IMR-90 (cell line): ENCODE measurements at regions not wholly inside any gene's neighbourhood (a gene's known extent, or its start where the extent isn't known, plus 50 kb on each side); places are given as distances from the start of the nearest gene placed in this dataset.

Experiments
- ATAC-seq: fragments of 200-7000 bp; cut with Tn5 transposase; 2 replicates; pipeline ENCODE4 v1.9.1; 2020; ENCODE audit warnings: low read depth, mild to moderate bottlenecking, moderate library complexity
- BruUV-seq: library from RNA; stranded (reverse); fragments of 400-500 nt; replicated peaks from 2 replicates; lab custom pipeline; 2021; lab: Mats Ljungman, UMichigan
- CTCF ChIA-PET: fragments of 300-600 bp; formaldehyde crosslinking; extraction: SDS; loops from one replicate; lab custom pipeline; 2021; ENCODE audit warnings: antibody characterized with exemption; lab: Yijun Ruan, JAX
- POLR2A ChIA-PET: fragments of 300-600 bp; sonication (Branson Sonifier 250); formaldehyde crosslinking; loops from one replicate; lab custom pipeline; 2022; ENCODE audit warnings: antibody characterized with exemption; ENCODE audit not compliant: unreplicated experiment; lab: Charles Lee
- DNase-seq: peaks from one replicate; pipeline ENCODE4 v3.0.0; 2013
- H2AFZ ChIP-seq: replicated peaks from 2 replicates; pipeline ENCODE3; 2013; ENCODE audit warnings: low read length, mild to moderate bottlenecking; ENCODE audit not compliant: poor library complexity
- H2AK5ac ChIP-seq: 2 replicates; pipeline ENCODE4 v1.6.1; 2013; ENCODE audit warnings: low read depth, low read length, inconsistent platforms
- H2AK9ac ChIP-seq: replicated peaks from 2 replicates; pipeline ENCODE3; 2013; ENCODE audit warnings: mild to moderate bottlenecking, low read depth, low read length, moderate library complexity; ENCODE audit not compliant: poor library complexity
- H2BK120ac ChIP-seq: 2 replicates; pipeline ENCODE4 v1.6.1; 2013; ENCODE audit warnings: low read depth, low read length, inconsistent platforms
- H2BK15ac ChIP-seq: 3 replicates; pipeline ENCODE4 v1.6.1; 2013; ENCODE audit warnings: low read depth, low read length, inconsistent platforms
- H2BK20ac ChIP-seq: 2 replicates; pipeline ENCODE4 v1.6.1; 2013; ENCODE audit warnings: low read depth, mild to moderate bottlenecking, inconsistent platforms, low read length, moderate library complexity
- H2BK5ac ChIP-seq: 2 replicates; pipeline ENCODE4 v1.6.1; 2013; ENCODE audit warnings: mild to moderate bottlenecking, low read depth, low read length, inconsistent platforms; ENCODE audit not compliant: poor library complexity, severe bottlenecking
- H3K14ac ChIP-seq: replicated peaks from 2 replicates; pipeline ENCODE4 v1.6.1; 2013; ENCODE audit warnings: low read depth, low read length, inconsistent platforms
- H3K18ac ChIP-seq: 2 replicates; pipeline ENCODE4 v1.6.1; 2013; ENCODE audit warnings: low read depth, low read length, control low read depth
- H3K23ac ChIP-seq: 2 replicates; pipeline ENCODE4 v1.6.1; 2013; ENCODE audit warnings: low read depth, low read length, inconsistent platforms
- H3K27ac ChIP-seq: 2 replicates; pipeline ENCODE4 v1.5.1; 2013; ENCODE audit warnings: mild to moderate bottlenecking, control low read depth, low read length; ENCODE audit not compliant: insufficient read depth
- H3K27me3 ChIP-seq: 2 replicates; pipeline ENCODE4 v1.6.1; 2013; ENCODE audit warnings: low read length; ENCODE audit not compliant: control insufficient read depth, insufficient read depth
- H3K36me3 ChIP-seq: 2 replicates; pipeline ENCODE4 v1.6.1; 2013; ENCODE audit warnings: low read length, mixed read lengths; ENCODE audit not compliant: control insufficient read depth, insufficient read depth
- H3K4ac ChIP-seq: 2 replicates; pipeline ENCODE4 v1.6.1; 2013; ENCODE audit warnings: low read depth, low read length, inconsistent platforms
- H3K4me1 ChIP-seq: 2 replicates; pipeline ENCODE4 v1.6.1; 2013; ENCODE audit warnings: low read length, mixed read lengths; ENCODE audit not compliant: control insufficient read depth, insufficient read depth
- H3K4me2 ChIP-seq: 2 replicates; pipeline ENCODE4 v1.6.1; 2013; ENCODE audit warnings: low read depth, mild to moderate bottlenecking, control low read depth, low read length, moderate library complexity
- H3K4me3 ChIP-seq: 2 replicates; pipeline ENCODE4 v1.5.1; 2013; ENCODE audit warnings: low read depth, mild to moderate bottlenecking, control low read depth, low read length, moderate library complexity; ENCODE audit not compliant: insufficient read depth
- H3K56ac ChIP-seq: 2 replicates; pipeline ENCODE4 v1.6.1; 2013; ENCODE audit warnings: low read length, inconsistent platforms; ENCODE audit not compliant: insufficient read depth; ENCODE audit errors: extremely low read depth
- H3K79me1 ChIP-seq, 2 experiments: 2 replicates each; pipeline ENCODE4 v1.6.1; 2013; ENCODE audit warnings: low read length in 2 of 2, inconsistent platforms in 1 of 2, low read depth in 1 of 2
- H3K9ac ChIP-seq: 2 replicates; pipeline ENCODE4 v1.6.1; 2013; ENCODE audit warnings: low read depth, low read length, control low read depth
- H3K9me1 ChIP-seq: 2 replicates; pipeline ENCODE4 v1.6.1; 2013; ENCODE audit warnings: low read length, inconsistent platforms; ENCODE audit not compliant: insufficient read depth
- H3K9me3 ChIP-seq: 2 replicates; pipeline ENCODE4 v1.6.1; 2013; ENCODE audit warnings: low read length; ENCODE audit not compliant: control insufficient read depth, insufficient read depth
- H4K20me1 ChIP-seq: 2 replicates; pipeline ENCODE4 v1.6.1; 2013; ENCODE audit warnings: low read length, inconsistent platforms; ENCODE audit not compliant: insufficient read depth
- H4K5ac ChIP-seq: 2 replicates; pipeline ENCODE4 v1.6.1; 2013; ENCODE audit warnings: mild to moderate bottlenecking, low read depth, low read length, control low read depth
- H4K8ac ChIP-seq, 2 experiments: 2 replicates each; pipeline ENCODE4 v1.6.1; 2013; ENCODE audit warnings: low read depth in 2 of 2, low read length in 2 of 2, control low read depth in 1 of 2, inconsistent platforms in 1 of 2
- H4K91ac ChIP-seq: 2 replicates; pipeline ENCODE4 v1.6.1; 2013; ENCODE audit warnings: low read depth, low read length, inconsistent platforms; ENCODE audit not compliant: insufficient read depth
- BHLHE40 ChIP-seq: fragments of 150-350 bp; IDR thresholded peaks from 2 replicates; pipeline ENCODE4 v1.6.1; 2016; ENCODE audit warnings: mild to moderate bottlenecking, low read depth, low read length
- CEBPB ChIP-seq: IDR thresholded peaks from 2 replicates; pipeline ENCODE4 v1.6.1; 2012; ENCODE audit warnings: low read depth, low read length, improper control_type of control experiment
- CHD1 ChIP-seq: IDR thresholded peaks from 2 replicates; pipeline ENCODE4 v1.6.1; 2012; ENCODE audit warnings: low read depth, low read length, improper control_type of control experiment
- ELK1 ChIP-seq: fragments of 150-350 bp; IDR thresholded peaks from 2 replicates; pipeline ENCODE4 v1.6.1; 2016; ENCODE audit warnings: low read depth, mild to moderate bottlenecking, low read length, moderate library complexity, borderline replicate concordance
- FOS ChIP-seq: fragments of 150-350 bp; IDR thresholded peaks from 2 replicates; pipeline ENCODE4 v1.6.1; 2016; ENCODE audit warnings: low read depth, low read length
- MAFK ChIP-seq: IDR thresholded peaks from 2 replicates; pipeline ENCODE4 v1.6.1; 2012; ENCODE audit warnings: low read depth, low read length, improper control_type of control experiment
- MAZ ChIP-seq: IDR thresholded peaks from 2 replicates; pipeline ENCODE4 v1.6.1; 2012; ENCODE audit warnings: low read depth, mild to moderate bottlenecking, low read length, improper control_type of control experiment, moderate library complexity, borderline replicate concordance
- MXI1 ChIP-seq: IDR thresholded peaks from 2 replicates; pipeline ENCODE4 v1.6.1; 2012; ENCODE audit warnings: low read depth, mild to moderate bottlenecking, low read length, moderate library complexity, borderline replicate concordance
- NFE2L2 ChIP-seq: fragments of 150-350 bp; IDR thresholded peaks from 2 replicates; pipeline ENCODE4 v1.6.1; 2016; ENCODE audit warnings: low read depth, mild to moderate bottlenecking, low read length
- POLR2A ChIP-seq: IDR thresholded peaks from 2 replicates; pipeline ENCODE4 v1.6.1; 2012; ENCODE audit warnings: mild to moderate bottlenecking, low read depth, low read length
- RAD21 ChIP-seq: IDR thresholded peaks from 2 replicates; pipeline ENCODE4 v1.6.1; 2012; ENCODE audit warnings: low read length, improper control_type of control experiment
- RCOR1 ChIP-seq: IDR thresholded peaks from 2 replicates; pipeline ENCODE4 v1.6.1; 2012; ENCODE audit warnings: mild to moderate bottlenecking, low read length, improper control_type of control experiment; ENCODE audit not compliant: insufficient replicate concordance
- RFX5 ChIP-seq: IDR thresholded peaks from 2 replicates; pipeline ENCODE4 v1.8.0; 2012; ENCODE audit warnings: low read depth, mild to moderate bottlenecking, low read length, moderate library complexity
- SMC3 ChIP-seq: fragments of 150-350 bp; IDR thresholded peaks from 2 replicates; pipeline ENCODE4 v1.6.1; 2016; ENCODE audit warnings: low read depth, mild to moderate bottlenecking, antibody characterized with exemption, low read length, moderate library complexity
- WGBS, 2 experiments: methylation state at CpG; one replicate each; pipeline versions ENCODE4 v1.1.5 to v1.1.7; 2013; ENCODE audit warnings: missing lambda C conversion rate in 2 of 2; ENCODE audit not compliant: insufficient read length in 1 of 2; ENCODE audit errors: extremely low coverage in 2 of 2; 5-methylcytosine and 5-hydroxymethylcytosine counted together
- dilution Hi-C: fragments of 300-500 bp; cut with HindIII; formaldehyde crosslinking; loops from one replicate; pipeline ENCODE4 v1.14.3; 2018; ENCODE audit warnings: low sequenced_read_pairs; ENCODE audit not compliant: unreplicated experiment
- in situ Hi-C: fragments of 300-500 bp; cut with MboI; formaldehyde crosslinking; loops from 3 replicates; pipeline ENCODE4 v1.14.3; 2019; ENCODE audit warnings: low sequenced_read_pairs, inconsistent platforms, mixed read lengths
- intact Hi-C: fragments of 100-400 bp; cut with micrococcal nuclease; formaldehyde crosslinking; loops from 2 replicates; pipeline ENCODE4 v1.10.0; 2022
- TF ChIP-seq, protein P1 (sequence below): fragments of 150-350 bp; IDR thresholded peaks from 2 replicates; pipeline ENCODE4 v1.6.1; 2017; ENCODE audit warnings: mild to moderate bottlenecking, antibody characterized with exemption, low read length, low read depth

DNA sequence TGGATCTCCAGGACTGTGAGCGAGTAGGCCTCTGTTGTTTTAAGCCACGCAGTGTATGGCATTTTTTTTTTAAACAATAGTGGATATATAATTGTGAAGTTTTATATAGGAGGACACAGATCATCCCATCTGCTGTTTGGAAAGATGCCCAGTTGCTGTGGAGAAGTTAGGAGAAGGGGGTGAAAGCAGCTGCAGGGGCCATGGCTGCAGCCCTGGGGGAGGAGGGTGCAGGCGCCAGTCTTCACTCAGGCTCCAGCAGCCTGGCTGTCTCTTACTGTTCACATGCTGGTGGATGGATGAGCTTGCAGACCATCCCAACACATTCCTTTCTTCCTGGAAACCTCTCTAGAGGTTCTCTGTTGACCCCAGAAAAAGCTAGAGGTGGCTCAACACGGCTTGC lies 242.3 kb downstream of the TEX29 start:
- Histone ChIP-seq H3K23ac (no peak overlapping the region), H3K4me3 (no peak overlapping the region), H2BK15ac (no peak overlapping the region), H2AFZ (no peak overlapping the region), H2AK5ac (no peak overlapping the region), H3K4ac (no peak overlapping the region), H4K20me1 (no peaks in the 10 kb centered on the region), H4K91ac (no peak overlapping the region), H3K27ac (no peak overlapping the region), H4K5ac (no peak overlapping the region), H3K9me1 (no peaks in the 10 kb centered on the region), H3K27me3 (no peaks in the 10 kb centered on the region), H3K4me2 (no peak overlapping the region), H3K79me1 (no peaks in the 10 kb centered on the region), H2AK9ac (no peak overlapping the region), H3K9me3 (peaks cover 45% of the 10 kb centered on the region), H2BK120ac (no peak overlapping the region), H3K9ac (no peak overlapping the region), H3K18ac (no peak overlapping the region), H3K56ac (no peak overlapping the region), H3K14ac (no peak overlapping the region), H2BK20ac (no peak overlapping the region), H3K36me3 (no peaks in the 10 kb centered on the region), H3K4me1 (no peaks in the 10 kb centered on the region), H4K8ac (no peak overlapping the region), H2BK5ac (no peak overlapping the region)
- in situ Hi-C loops (no loop called here), dilution Hi-C loops (no loop called here), intact Hi-C loops (no loop called here)
- no peak for DNase-seq
- TF ChIP-seq SMC3, result no peak
- no peak for TF ChIP-seq CEBPB
- TF ChIP-seq, protein P1, sequence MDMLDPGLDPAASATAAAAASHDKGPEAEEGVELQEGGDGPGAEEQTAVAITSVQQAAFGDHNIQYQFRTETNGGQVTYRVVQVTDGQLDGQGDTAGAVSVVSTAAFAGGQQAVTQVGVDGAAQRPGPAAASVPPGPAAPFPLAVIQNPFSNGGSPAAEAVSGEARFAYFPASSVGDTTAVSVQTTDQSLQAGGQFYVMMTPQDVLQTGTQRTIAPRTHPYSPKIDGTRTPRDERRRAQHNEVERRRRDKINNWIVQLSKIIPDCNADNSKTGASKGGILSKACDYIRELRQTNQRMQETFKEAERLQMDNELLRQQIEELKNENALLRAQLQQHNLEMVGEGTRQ, result no peak
- TF ChIP-seq FOS, result no peak
- no peak for TF ChIP-seq RFX5
- TF ChIP-seq BHLHE40, result no peak
- no peak for TF ChIP-seq RCOR1
- TF ChIP-seq NFE2L2, result no peak
- TF ChIP-seq MAFK, result no peak
- no peak for TF ChIP-seq POLR2A
- TF ChIP-seq MXI1, result no peak
- TF ChIP-seq ELK1, result no peak
- no peak for TF ChIP-seq RAD21
- TF ChIP-seq CHD1, result no peak
- no peak for TF ChIP-seq MAZ
- CTCF ChIA-PET, result no interaction called here
- ATAC-seq, result no peak
- POLR2A ChIA-PET, result no interaction called here
- 0% methylated on average over 1 of the region's 4 CpGs; no CpG with 5 or more reads in 1 of the 2 experiments for WGBS, 2 experiments
- no TSS peak for BruUV-seq
